Mesendoderm (in vitro differentiated cells): ENCODE measurements at regions not wholly inside any gene's neighbourhood (a gene's known extent, or its start where the extent isn't known, plus 50 kb on each side); places are given as distances from the start of the nearest gene placed in this dataset.
A peak's percentile ranks its signal among the peaks of the same experiment; 100 is the strongest.

Experiments used
- DNase-seq: peaks from one replicate; pipeline ENCODE4 v3.0.0; 2013
- H2AK5ac ChIP-seq: 2 replicates; pipeline ENCODE4 v1.6.1; 2013; ENCODE audit warnings: low read length, inconsistent platforms
- H2BK120ac ChIP-seq: 2 replicates; pipeline ENCODE4 v1.6.1; 2013; ENCODE audit warnings: low read depth, mild to moderate bottlenecking, low read length, moderate library complexity, mixed read lengths
- H2BK15ac ChIP-seq: replicated peaks from 2 replicates; pipeline ENCODE4 v1.6.1; 2013; ENCODE audit warnings: low read depth, mild to moderate bottlenecking, moderate library complexity
- H2BK5ac ChIP-seq: 2 replicates; pipeline ENCODE4 v1.6.1; 2013; ENCODE audit warnings: low read length, inconsistent platforms
- H3K18ac ChIP-seq: 2 replicates; pipeline ENCODE4 v1.6.1; 2013; ENCODE audit warnings: mild to moderate bottlenecking, low read length, mixed read lengths
- H3K23ac ChIP-seq: one replicate; pipeline ENCODE4 v1.6.1; 2013; ENCODE audit warnings: low read length
- H3K27ac ChIP-seq: 2 replicates; pipeline ENCODE4 v1.5.1; 2013; ENCODE audit warnings: low read depth, mild to moderate bottlenecking, inconsistent platforms, low read length, moderate library complexity
- H3K27me3 ChIP-seq: 2 replicates; pipeline ENCODE4 v1.6.1; 2013; ENCODE audit warnings: low read length, control low read depth, mild to moderate bottlenecking, inconsistent platforms; ENCODE audit not compliant: insufficient read depth, poor library complexity
- H3K36me3 ChIP-seq: 2 replicates; pipeline ENCODE4 v1.6.1; 2013; ENCODE audit warnings: low read length, inconsistent platforms; ENCODE audit not compliant: control insufficient read depth, insufficient read depth
- H3K4ac ChIP-seq: one replicate; pipeline ENCODE4 v1.6.1; 2013; ENCODE audit warnings: low read depth, mild to moderate bottlenecking, low read length, moderate library complexity
- H3K4me1 ChIP-seq: 2 replicates; pipeline ENCODE4 v1.6.1; 2013; ENCODE audit warnings: low read depth, low read length, inconsistent platforms; ENCODE audit not compliant: control insufficient read depth
- H3K4me2 ChIP-seq: 2 replicates; pipeline ENCODE4 v1.6.1; 2013; ENCODE audit warnings: low read length
- H3K4me3 ChIP-seq: 2 replicates; pipeline ENCODE4 v1.5.1; 2013; ENCODE audit warnings: mild to moderate bottlenecking, low read length
- H3K56ac ChIP-seq: one replicate; pipeline ENCODE4 v1.6.1; 2013; ENCODE audit warnings: low read length
- H3K79me1 ChIP-seq: 2 replicates; pipeline ENCODE4 v1.6.1; 2013; ENCODE audit warnings: low read length, inconsistent platforms
- H3K79me2 ChIP-seq: 2 replicates; pipeline ENCODE4 v1.6.1; 2013; ENCODE audit warnings: mild to moderate bottlenecking, low read length; ENCODE audit not compliant: control insufficient read depth, insufficient read depth
- H3K9ac ChIP-seq: 2 replicates; pipeline ENCODE4 v1.6.1; 2013; ENCODE audit warnings: low read length, inconsistent platforms
- H4K5ac ChIP-seq: one replicate; pipeline ENCODE4 v1.6.1; 2013; ENCODE audit warnings: low read length
- H4K8ac ChIP-seq: one replicate; pipeline ENCODE4 v1.6.1; 2013; ENCODE audit warnings: low read depth, mild to moderate bottlenecking, control low read depth, low read length, moderate library complexity
- whole genome bisulfite sequencing: extraction: QIAGEN DNeasy Blood & Tissue Kit; methylation state at CpG from one replicate; pipeline ENCODE4 v1.1.7; 2013; ENCODE audit warnings: low lambda C conversion rate, missing lambda C conversion rate; ENCODE audit not compliant: insufficient coverage; ENCODE audit errors: extremely low coverage; 5-methylcytosine and 5-hydroxymethylcytosine counted together

- WGBS, result no CpG with 5 or more reads among the region's 1 CpG
- no peak overlapping the region for H2BK15ac ChIP-seq
Measured at GRCh38 chr11:92841719-92842118, 127.7 kb upstream of the MTNR1B start.

DNA sequence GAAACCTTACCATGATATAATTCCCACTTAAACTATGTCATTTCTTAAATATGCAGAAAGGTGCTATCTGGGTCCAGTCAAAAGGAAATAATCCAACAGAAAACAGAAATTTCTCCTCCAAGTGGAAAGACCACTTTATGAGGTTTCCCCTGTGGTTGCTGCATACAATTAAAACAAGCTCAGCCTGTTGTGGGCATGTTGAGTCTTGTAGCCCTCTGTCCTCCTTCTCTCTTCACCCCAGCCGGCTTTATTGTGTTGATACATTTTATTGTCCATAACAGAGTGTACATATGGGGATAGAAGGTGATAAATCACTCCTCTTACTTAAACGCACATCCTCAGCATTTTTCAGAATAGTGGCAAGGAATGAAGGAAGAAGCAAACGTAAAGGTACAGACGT is 126.0 kb upstream of the MTNR1B start:
- Histone ChIP-seq H3K27me3 (no peaks in the 10 kb centered on the region), H2BK15ac (no peak overlapping the region), H3K4ac (no peak overlapping the region), H3K4me1 (peaks cover 8% of the 10 kb centered on the region), H2BK5ac (no peak overlapping the region), H3K4me2 (no peak overlapping the region), H3K36me3 (no peaks in the 10 kb centered on the region), H4K5ac (no peak overlapping the region), H2BK120ac (no peak overlapping the region), H3K27ac (no peak overlapping the region), H3K56ac (no peak overlapping the region), H3K79me1 (no peaks in the 10 kb centered on the region), H2AK5ac (no peak overlapping the region), H3K79me2 (no peaks in the 10 kb centered on the region), H4K8ac (no peak overlapping the region), H3K18ac (no peak overlapping the region), H3K4me3 (no peak overlapping the region), H3K23ac (no peak overlapping the region), H3K9ac (no peak overlapping the region)
- whole genome bisulfite sequencing, result no CpG with 5 or more reads among the region's 4 CpGs
- DNase-seq, result no peak

More at GRCh38 chr11:92841719-92842118, 127.7 kb upstream of the MTNR1B start:
- Histone ChIP-seq H4K5ac (no peak overlapping the region), H3K79me2 (no peaks in the 10 kb centered on the region), H3K23ac (no peak overlapping the region), H4K8ac (no peak overlapping the region), H3K56ac (no peak overlapping the region), H3K79me1 (no peaks in the 10 kb centered on the region), H2AK5ac (no peak overlapping the region), H3K4me2 (no peak overlapping the region), H3K36me3 (no peaks in the 10 kb centered on the region), H3K27ac (no peak overlapping the region), H2BK5ac (no peak overlapping the region), H3K9ac (no peak overlapping the region), H3K18ac (no peak overlapping the region), H3K27me3 (no peaks in the 10 kb centered on the region), H3K4ac (no peak overlapping the region), H2BK120ac (no peak overlapping the region), H3K4me3 (no peak overlapping the region), H3K4me1 (peaks cover 8% of the 10 kb centered on the region)
- no peak for DNase-seq

DNA sequence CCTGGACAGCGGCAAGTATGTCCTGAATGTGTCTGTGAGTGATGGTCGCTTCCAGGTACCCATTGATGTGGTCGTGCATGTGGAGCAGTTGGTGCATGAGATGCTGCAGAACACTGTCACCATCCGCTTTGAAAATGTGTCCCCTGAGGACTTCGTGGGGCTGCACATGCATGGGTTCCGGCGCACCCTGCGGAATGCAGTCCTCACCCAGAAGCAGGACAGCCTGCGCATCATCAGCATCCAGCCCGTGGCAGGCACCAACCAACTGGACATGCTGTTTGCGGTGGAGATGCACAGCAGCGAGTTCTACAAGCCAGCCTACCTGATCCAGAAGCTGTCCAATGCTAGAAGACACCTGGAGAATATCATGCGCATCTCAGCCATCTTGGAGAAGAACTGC is 125.3 kb upstream of the MTNR1B start:
- no CpG with 5 or more reads among the region's 13 CpGs for WGBS
- Histone ChIP-seq H3K79me2 (no peaks in the 10 kb centered on the region), H3K4me3 (no peak overlapping the region), H4K8ac (no peak overlapping the region), H3K27me3 (no peaks in the 10 kb centered on the region), H3K36me3 (no peaks in the 10 kb centered on the region), H3K18ac (no peak overlapping the region), H3K4me2 (no peak overlapping the region), H3K79me1 (no peaks in the 10 kb centered on the region), H3K4ac (no peak overlapping the region), H2BK5ac (no peak overlapping the region), H4K5ac (no peak overlapping the region), H3K27ac (no peak overlapping the region), H2BK15ac (no peak overlapping the region), H2BK120ac (no peak overlapping the region), H3K9ac (no peak overlapping the region), H3K56ac (no peak overlapping the region), H2AK5ac (no peak overlapping the region), H3K4me1 (peaks cover 3% of the 10 kb centered on the region), H3K23ac (no peak overlapping the region)
- DNase-seq, result no peak

GRCh38 chr11:92845390-92845789 is 124.1 kb upstream of the MTNR1B start:
- Histone ChIP-seq H2AK5ac (no peak overlapping the region), H2BK120ac (no peak overlapping the region), H3K79me2 (no peaks in the 10 kb centered on the region), H2BK5ac (no peak overlapping the region), H3K18ac (no peak overlapping the region), H3K79me1 (no peaks in the 10 kb centered on the region), H3K9ac (no peak overlapping the region), H3K23ac (no peak overlapping the region), H3K4ac (no peak overlapping the region), H3K4me3 (no peak overlapping the region), H4K5ac (no peak overlapping the region), H3K27me3 (no peaks in the 10 kb centered on the region), H3K4me2 (no peak overlapping the region), H3K27ac (no peak overlapping the region), H3K4me1 (peaks cover 3% of the 10 kb centered on the region), H4K8ac (no peak overlapping the region), H2BK15ac (no peak overlapping the region), H3K36me3 (no peaks in the 10 kb centered on the region), H3K56ac (no peak overlapping the region)
- DNase-seq, result no peak
- WGBS, result no CpG with 5 or more reads among the region's 4 CpGs

GRCh38 chr11:92845805-92846204 is 123.6 kb upstream of the MTNR1B start:
- H2BK15ac ChIP-seq, result no peak overlapping the region
- H3K36me3 ChIP-seq, result no peaks in the 10 kb centered on the region
- H3K56ac ChIP-seq, result no peak overlapping the region
- H3K4ac ChIP-seq, result no peak overlapping the region
- no peak overlapping the region for H2BK120ac ChIP-seq
- H3K27me3 ChIP-seq, result no peaks in the 10 kb centered on the region
- no peak overlapping the region for H3K27ac ChIP-seq
- H2BK5ac ChIP-seq, result no peak overlapping the region
- H3K4me3 ChIP-seq, result no peak overlapping the region
- no CpG with 5 or more reads among the region's 2 CpGs for WGBS
- peaks cover 3% of the 10 kb centered on the region for H3K4me1 ChIP-seq
- H3K79me2 ChIP-seq, result no peaks in the 10 kb centered on the region
- H3K79me1 ChIP-seq, result no peaks in the 10 kb centered on the region
- H3K4me2 ChIP-seq, result no peak overlapping the region
- H3K18ac ChIP-seq, result no peak overlapping the region
- H4K5ac ChIP-seq, result no peak overlapping the region
- no peak overlapping the region for H3K23ac ChIP-seq
- no peak overlapping the region for H3K9ac ChIP-seq
- H4K8ac ChIP-seq, result no peak overlapping the region
- no peak overlapping the region for H2AK5ac ChIP-seq
- DNase-seq, result peak; percentile 54

- Histone ChIP-seq H3K27me3 (no peaks in the 10 kb centered on the region), H3K23ac (no peak overlapping the region), H3K4me1 (peaks cover 3% of the 10 kb centered on the region), H4K5ac (no peak overlapping the region), H3K9ac (no peak overlapping the region), H3K79me2 (no peaks in the 10 kb centered on the region), H2BK120ac (no peak overlapping the region), H3K4ac (no peak overlapping the region), H3K27ac (no peak overlapping the region), H3K79me1 (no peaks in the 10 kb centered on the region), H2BK5ac (no peak overlapping the region), H3K18ac (no peak overlapping the region), H2BK15ac (no peak overlapping the region), H2AK5ac (no peak overlapping the region), H3K36me3 (no peaks in the 10 kb centered on the region), H3K4me2 (no peak overlapping the region), H3K56ac (no peak overlapping the region), H3K4me3 (no peak overlapping the region), H4K8ac (no peak overlapping the region)
- DNase-seq, result no peak
Measured at GRCh38 chr11:92846491-92847125, 122.8 kb upstream of the MTNR1B start.
